Loucy (cell line): ENCODE measurements at regions not wholly inside any gene's neighbourhood (a gene's known extent, or its start where the extent isn't known, plus 50 kb on each side); places are given as distances from the start of the nearest gene placed in this dataset.
A peak's percentile ranks its signal among the peaks of the same experiment; 100 is the strongest.

ENCODE experiments used
- H2AFZ ChIP-seq: fragments of 200-600 bp; sonication (generic); 2 replicates; pipeline ENCODE4 v1.6.0; 2016; ENCODE audit warnings: antibody characterized with exemption, mild to moderate bottlenecking, low read length, moderate library complexity
- H3F3A ChIP-seq: fragments of 200-600 bp; 2 replicates; pipeline ENCODE4 v1.6.0; 2016; ENCODE audit warnings: antibody characterized with exemption, low read depth, mild to moderate bottlenecking
- H3K27me3 ChIP-seq: fragments of 200-600 bp; sonication (generic); 2 replicates; pipeline ENCODE4 v1.6.1; 2014; ENCODE audit warnings: low read length, mild to moderate bottlenecking; ENCODE audit not compliant: insufficient read depth, poor library complexity, severe bottlenecking
- H3K36me3 ChIP-seq: fragments of 200-600 bp; sonication (generic); 2 replicates; pipeline ENCODE4 v1.6.1; 2016; ENCODE audit warnings: low read length; ENCODE audit not compliant: insufficient read depth
- H3K4me1 ChIP-seq: fragments of 200-600 bp; sonication (generic); 2 replicates; pipeline ENCODE4 v1.5.1; 2014; ENCODE audit warnings: low read length, mild to moderate bottlenecking; ENCODE audit not compliant: insufficient read depth, poor library complexity, severe bottlenecking
- H3K4me2 ChIP-seq: fragments of 200-600 bp; sonication (generic); 2 replicates; pipeline ENCODE4 v1.6.0; 2014; ENCODE audit warnings: antibody characterized with exemption, low read length, low read depth, mild to moderate bottlenecking; ENCODE audit not compliant: poor library complexity, severe bottlenecking
- H3K4me3 ChIP-seq: fragments of 200-600 bp; sonication (generic); 2 replicates; pipeline ENCODE4 v1.5.1; 2014; ENCODE audit warnings: low read length, mild to moderate bottlenecking, mixed read lengths; ENCODE audit not compliant: poor library complexity, severe bottlenecking
- H3K79me2 ChIP-seq: fragments of 200-600 bp; sonication (generic); 2 replicates; pipeline ENCODE4 v1.6.1; 2014; ENCODE audit warnings: low read length; ENCODE audit not compliant: insufficient read depth
- H3K9ac ChIP-seq: fragments of 200-600 bp; sonication (generic); 2 replicates; pipeline ENCODE4 v1.6.0; 2014; ENCODE audit warnings: mild to moderate bottlenecking, low read depth, low read length, moderate library complexity; ENCODE audit not compliant: poor library complexity, severe bottlenecking
- H3K9me2 ChIP-seq: fragments of 200-600 bp; sonication (generic); replicated peaks from 2 replicates; pipeline ENCODE4 v1.6.1; 2016; ENCODE audit warnings: low read depth, low read length, mixed read lengths
- H3K9me3 ChIP-seq: fragments of 200-600 bp; sonication (generic); 2 replicates; pipeline ENCODE4 v1.6.1; 2014; ENCODE audit warnings: mild to moderate bottlenecking, antibody characterized with exemption, low read length, low read depth; ENCODE audit not compliant: insufficient read depth
- H4K20me1 ChIP-seq: fragments of 200-600 bp; sonication (generic); 2 replicates; pipeline ENCODE4 v1.6.0; 2014; ENCODE audit warnings: antibody characterized with exemption, low read length, mild to moderate bottlenecking; ENCODE audit not compliant: insufficient read depth, poor library complexity, severe bottlenecking
- EZH2phosphoT487 ChIP-seq: fragments of 200-600 bp; IDR thresholded peaks from 2 replicates; pipeline ENCODE4 v1.6.1; 2018; ENCODE audit warnings: antibody characterized with exemption, mild to moderate bottlenecking, moderate library complexity, borderline replicate concordance
- TF ChIP-seq, protein P1 (sequence below): fragments of 200-600 bp; sonication (generic); conservative IDR thresholded peaks from 2 replicates; pipeline ENCODE4 v1.5.1; 2014; ENCODE audit warnings: mild to moderate bottlenecking, antibody characterized with exemption, low read length

DNA sequence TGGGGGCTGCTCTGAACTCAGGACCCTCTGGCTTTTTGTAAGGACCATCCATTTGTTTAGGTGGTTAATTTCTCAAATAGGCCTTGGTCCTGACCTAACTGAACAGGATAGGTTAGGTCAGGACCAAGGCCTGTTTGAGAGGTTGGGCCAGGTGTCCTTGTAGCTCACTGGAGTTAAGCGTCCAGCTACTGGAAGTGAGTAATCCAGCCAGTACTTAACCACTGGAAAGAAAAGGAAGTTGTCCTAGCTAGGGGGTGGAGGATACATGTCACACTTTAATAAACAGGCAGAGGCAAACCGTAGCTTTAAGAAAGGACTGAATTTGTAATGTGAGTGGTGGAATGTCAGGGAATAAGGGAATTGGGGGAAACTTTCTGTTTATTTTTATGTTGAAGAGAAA, 96.0 kb downstream of the GPR85 start:
- H3K4me3 ChIP-seq, result no peak overlapping the region
- H3F3A ChIP-seq, result no peaks in the 10 kb centered on the region
- 0 out of 2 replicates have a peak, but pooled peaks cover 5% of the 10 kb centered on the region for H3K9me2 ChIP-seq
- no peaks in the 10 kb centered on the region for H3K4me1 ChIP-seq
- TF ChIP-seq, protein P1, sequence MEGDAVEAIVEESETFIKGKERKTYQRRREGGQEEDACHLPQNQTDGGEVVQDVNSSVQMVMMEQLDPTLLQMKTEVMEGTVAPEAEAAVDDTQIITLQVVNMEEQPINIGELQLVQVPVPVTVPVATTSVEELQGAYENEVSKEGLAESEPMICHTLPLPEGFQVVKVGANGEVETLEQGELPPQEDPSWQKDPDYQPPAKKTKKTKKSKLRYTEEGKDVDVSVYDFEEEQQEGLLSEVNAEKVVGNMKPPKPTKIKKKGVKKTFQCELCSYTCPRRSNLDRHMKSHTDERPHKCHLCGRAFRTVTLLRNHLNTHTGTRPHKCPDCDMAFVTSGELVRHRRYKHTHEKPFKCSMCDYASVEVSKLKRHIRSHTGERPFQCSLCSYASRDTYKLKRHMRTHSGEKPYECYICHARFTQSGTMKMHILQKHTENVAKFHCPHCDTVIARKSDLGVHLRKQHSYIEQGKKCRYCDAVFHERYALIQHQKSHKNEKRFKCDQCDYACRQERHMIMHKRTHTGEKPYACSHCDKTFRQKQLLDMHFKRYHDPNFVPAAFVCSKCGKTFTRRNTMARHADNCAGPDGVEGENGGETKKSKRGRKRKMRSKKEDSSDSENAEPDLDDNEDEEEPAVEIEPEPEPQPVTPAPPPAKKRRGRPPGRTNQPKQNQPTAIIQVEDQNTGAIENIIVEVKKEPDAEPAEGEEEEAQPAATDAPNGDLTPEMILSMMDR, result no peak
- no peak for TF ChIP-seq EZH2phosphoT487
- no peaks in the 10 kb centered on the region for H3K79me2 ChIP-seq
- H2AFZ ChIP-seq, result no peak overlapping the region
- H3K27me3 ChIP-seq, result no peaks in the 10 kb centered on the region
- H4K20me1 ChIP-seq, result no peaks in the 10 kb centered on the region
- no peak overlapping the region for H3K9ac ChIP-seq
- H3K9me3 ChIP-seq, result no peaks in the 10 kb centered on the region
- no peaks in the 10 kb centered on the region for H3K36me3 ChIP-seq
- H3K4me2 ChIP-seq, result no peak overlapping the region

DNA sequence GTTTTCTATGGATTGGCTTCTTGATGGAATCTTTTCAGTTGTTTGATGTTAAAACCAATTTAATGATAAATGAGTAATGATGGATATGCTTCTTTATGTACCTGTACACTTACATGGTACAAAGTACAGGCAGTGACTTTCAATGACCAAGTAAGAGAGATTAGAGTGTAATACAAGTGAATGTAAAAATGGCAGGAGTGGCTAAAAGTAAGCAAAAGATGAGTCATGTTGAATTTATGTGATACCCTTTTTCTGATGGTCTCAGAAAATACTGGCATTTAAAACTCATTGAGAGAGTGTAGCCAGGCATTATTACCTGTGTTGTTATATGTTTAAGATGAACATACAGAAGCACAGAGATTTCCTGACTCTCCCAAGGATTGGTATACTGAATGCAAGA, 97.1 kb downstream of the GPR85 start:
- TF ChIP-seq, protein P1, result no peak
- no peak for TF ChIP-seq EZH2phosphoT487
- Histone ChIP-seq H4K20me1 (no peaks in the 10 kb centered on the region), H3K9ac (no peak overlapping the region), H3K4me2 (no peak overlapping the region), H3K4me1 (no peaks in the 10 kb centered on the region), H3K79me2 (no peaks in the 10 kb centered on the region), H3F3A (no peaks in the 10 kb centered on the region), H3K9me3 (no peaks in the 10 kb centered on the region), H3K27me3 (no peaks in the 10 kb centered on the region), H2AFZ (no peak overlapping the region), H3K4me3 (no peak overlapping the region), H3K9me2 (0 out of 2 replicates have a peak, but pooled peaks cover 5% of the 10 kb centered on the region), H3K36me3 (no peaks in the 10 kb centered on the region)

DNA sequence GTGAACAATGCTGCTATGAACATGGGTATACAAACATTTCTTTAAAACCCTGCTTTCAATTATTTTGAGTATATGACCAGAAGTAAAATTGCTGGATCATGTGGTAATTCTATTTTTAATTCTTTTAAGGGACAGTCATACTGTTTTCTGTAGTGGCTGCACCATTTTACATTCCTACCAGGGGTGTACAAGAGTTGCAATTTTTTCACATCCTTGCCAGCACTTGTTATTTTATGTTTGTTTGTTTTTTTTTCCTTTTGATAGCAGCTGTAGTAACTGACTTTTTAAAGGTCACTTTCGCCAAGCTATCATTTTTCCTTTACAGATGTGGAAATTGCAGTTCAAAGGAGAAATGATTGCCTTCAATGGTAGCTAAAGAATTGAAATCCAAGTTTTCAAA, 99.5 kb downstream of the GPR85 start:
- no peaks in the 10 kb centered on the region for H4K20me1 ChIP-seq
- no peak overlapping the region for H3K4me3 ChIP-seq
- no peaks in the 10 kb centered on the region for H3K9me2 ChIP-seq
- TF ChIP-seq EZH2phosphoT487, result no peak
- TF ChIP-seq, protein P1, result no peak
- H3F3A ChIP-seq, result no peaks in the 10 kb centered on the region
- H3K36me3 ChIP-seq, result no peaks in the 10 kb centered on the region
- no peaks in the 10 kb centered on the region for H3K4me1 ChIP-seq
- H3K4me2 ChIP-seq, result no peak overlapping the region
- no peak overlapping the region for H3K9ac ChIP-seq
- no peaks in the 10 kb centered on the region for H3K9me3 ChIP-seq
- H3K27me3 ChIP-seq, result no peaks in the 10 kb centered on the region
- 0 out of 2 replicates have a peak overlapping the region, but pooled peaks have one; percentile 7 for H2AFZ ChIP-seq
- H3K79me2 ChIP-seq, result no peaks in the 10 kb centered on the region
